Right forelimb (tissue), 1 donor: ENCODE measurements at regions not wholly inside any gene's neighbourhood (a gene's known extent, or its start where the extent isn't known, plus 50 kb on each side); places are given as distances from the start of the nearest gene placed in this dataset.
"Not testable (repeated sequence)": the region's sequence is repeated elsewhere in the genome, so short reads cannot be mapped to it uniquely, and the experiment has no call there.

Experiments
- DNase-seq: peaks from one replicate; pipeline ENCODE4 v3.0.0-alpha.2; 2018

DNA sequence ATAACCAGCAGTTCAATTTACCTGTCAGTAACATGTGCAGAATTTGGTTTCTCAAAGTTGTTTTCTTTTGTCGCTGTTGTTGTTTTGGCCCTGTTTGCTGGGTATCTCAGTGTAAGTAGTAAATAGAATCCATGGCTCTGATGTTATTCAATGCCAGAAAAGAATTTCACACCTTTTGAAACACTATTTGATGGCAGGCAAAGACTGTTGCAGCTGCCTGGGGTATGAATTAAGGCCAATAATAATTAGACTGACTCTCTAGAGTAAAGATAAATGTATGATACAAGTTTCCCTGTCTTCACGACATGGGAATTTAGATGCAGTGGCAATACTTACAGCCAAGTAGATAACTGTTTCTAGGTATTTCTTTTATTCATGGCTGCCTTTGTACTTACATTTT is 281.4 kb downstream of the CD83 start:
- no peak for DNase-seq

DNA sequence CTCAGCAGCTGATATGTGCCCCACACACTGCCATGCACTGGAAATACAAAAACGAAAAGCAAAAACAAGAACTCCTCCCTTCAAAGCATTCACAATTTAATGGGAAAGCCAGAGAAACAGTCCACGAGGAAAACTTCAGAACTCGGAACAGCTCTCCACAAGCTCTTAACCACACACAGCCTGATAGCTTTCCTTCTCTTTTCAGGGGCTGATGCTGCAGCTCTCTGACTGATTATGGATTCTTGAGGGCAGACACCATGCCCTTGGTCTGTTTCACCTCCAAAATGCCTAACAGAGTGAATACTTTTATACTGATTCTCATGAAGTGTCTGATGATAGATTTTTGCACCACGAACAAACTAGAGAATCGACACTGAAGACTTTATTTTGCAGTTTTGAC is 282.1 kb downstream of the CD83 start:
- no peak for DNase-seq

DNA sequence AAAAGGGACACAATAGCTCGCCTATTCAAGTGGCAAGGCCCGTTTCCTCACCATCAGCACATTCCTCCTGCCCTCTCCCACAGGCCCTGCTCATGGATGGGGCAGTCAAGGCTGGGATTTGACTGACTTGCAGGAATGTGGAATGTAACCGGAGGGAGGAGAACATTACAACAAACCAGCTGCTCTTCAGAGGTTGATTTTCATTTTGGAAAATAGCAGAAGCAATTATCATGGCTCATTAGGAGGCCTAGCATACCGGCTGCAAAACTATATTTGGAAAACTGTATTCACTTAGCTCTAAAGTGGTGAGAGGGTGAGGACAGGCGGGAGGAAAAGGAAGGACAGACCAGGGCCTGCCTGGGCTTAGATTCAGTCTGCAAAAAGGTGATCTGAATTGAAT is 283.7 kb downstream of the CD83 start:
- DNase-seq, result no peak

DNA sequence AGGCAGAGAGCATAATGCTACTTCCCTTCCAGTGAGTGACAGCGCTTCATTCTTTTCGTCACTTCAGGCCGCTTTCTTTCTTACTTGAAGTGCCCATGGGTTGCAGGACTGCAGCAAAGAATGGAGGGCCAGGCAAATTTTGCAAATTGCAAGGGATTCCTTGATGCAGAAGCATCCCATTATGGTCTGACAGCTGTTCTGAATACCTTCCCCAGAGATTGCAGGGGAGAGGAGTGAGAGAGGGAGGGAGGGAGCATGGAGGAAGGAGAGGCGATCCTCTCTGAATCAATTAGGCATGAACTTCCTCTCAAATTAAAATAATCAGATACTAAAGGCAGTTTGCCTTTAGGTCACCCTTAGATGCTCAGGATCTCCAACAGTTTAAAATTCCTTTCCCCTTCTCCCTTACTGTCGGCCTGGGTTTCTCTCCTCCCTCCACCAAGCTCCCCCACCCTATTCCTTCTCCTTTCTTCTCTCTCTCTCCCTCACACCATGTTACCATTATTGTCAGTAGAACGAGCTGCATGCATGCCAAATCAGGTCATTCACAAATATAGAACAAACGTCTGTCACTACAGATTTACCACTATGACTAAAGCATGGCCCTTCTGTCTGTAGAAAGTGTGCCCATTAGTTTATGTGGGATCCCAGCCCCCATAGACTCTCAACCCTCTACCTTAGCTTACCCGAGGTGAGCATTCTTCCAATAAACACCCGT is 289.2 kb downstream of the CD83 start:
- DNase-seq, result no peak

DNA sequence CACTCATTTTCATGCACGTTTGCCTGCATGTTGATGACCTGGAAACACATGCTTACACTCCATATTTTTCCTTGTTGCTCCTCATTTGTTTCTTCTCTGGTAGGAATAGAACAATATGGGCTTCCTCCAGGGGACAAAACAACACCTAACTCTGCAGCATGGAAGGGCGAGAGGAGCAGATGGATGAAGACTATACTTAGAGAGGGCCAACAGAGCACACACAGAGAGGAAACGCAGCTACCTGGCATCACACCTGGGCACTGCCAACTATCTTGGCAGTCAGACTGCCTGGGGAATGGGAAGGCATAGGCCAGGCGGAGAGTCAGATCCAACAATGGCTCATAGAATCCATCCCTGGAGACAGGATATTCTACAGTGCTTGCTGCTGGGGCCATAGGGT is 290.9 kb downstream of the CD83 start:
- no peak for DNase-seq

DNA sequence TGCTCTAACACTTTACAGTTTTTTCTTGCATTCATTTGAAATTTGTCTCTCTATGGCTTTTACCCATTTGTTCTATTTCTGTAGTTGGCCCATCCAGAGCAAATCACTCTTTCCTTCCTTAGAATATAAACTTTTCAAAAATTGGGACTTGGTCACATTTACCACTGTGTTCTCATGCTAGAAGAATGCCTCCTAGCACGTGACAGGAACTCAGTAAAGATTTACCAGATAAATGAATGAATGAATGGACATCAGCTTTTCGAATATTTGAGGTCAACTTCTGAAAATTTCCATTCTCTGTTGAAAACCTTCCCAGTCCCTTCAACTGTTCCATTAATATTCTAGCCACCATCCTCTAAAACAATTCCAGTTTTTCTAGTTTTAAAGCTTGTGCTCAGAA is 294.5 kb downstream of the CD83 start:
- DNase-seq, result no peak

DNA sequence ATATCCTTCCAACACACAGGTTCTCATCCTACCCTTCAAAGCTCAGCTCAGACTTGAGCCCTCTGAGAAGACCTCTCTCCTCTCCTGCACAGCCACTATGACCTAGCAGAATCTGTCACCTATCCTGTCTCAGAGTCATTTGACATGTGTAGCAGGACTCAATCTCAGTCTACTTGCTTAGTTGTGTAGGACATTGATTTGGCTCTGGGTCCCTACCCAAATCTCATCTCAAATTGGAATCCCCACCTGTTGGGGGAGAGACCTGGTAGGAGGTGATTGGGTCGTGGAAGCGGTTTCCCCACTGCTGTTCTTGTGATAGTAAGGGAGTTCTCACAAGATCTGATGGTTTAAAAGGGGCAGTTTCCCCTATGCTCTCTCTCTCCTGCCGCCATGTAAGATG is 297.9 kb downstream of the CD83 start:
- no peak for DNase-seq

DNA sequence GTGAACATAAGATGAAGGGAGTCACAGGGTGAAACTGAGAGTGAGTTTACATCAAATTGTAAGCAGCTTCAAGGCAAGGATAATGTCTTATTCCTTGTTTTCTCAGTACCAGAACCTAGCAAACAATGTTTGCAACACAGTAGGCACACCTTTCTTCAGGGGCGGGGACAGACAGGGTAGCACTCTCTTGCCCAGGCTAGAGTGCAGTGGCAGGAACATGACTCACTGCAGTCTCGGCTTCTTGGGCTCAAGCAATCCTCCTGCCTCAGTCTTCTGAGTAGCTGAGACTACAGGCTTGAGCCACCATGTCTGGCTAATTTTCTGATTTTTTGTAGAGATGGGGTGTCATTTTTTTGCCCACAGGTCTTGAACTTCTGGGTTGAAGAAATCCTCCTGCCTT is 299.8 kb downstream of the CD83 start:
- no peak for DNase-seq

DNA sequence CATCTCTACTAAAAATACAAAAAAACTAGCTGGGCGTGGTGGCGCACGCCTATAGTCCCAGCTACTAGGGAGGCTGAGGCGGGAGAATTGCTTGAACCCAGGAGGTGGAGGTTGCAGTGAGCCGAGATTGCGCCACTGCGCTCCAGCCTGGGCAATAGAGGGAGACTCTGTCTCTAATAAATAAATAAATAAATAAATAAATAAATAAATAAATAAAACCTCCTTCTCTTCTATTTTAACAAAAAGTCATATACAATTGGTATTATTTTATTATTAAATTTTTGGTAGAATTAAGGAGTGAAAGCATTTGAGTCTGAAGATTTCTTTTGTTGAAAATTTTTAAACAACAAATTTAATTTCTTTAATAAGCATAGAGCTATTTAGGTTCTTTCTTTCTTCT is 301.7 kb downstream of the CD83 start:
- DNase-seq, result not testable (repeated sequence)

DNA sequence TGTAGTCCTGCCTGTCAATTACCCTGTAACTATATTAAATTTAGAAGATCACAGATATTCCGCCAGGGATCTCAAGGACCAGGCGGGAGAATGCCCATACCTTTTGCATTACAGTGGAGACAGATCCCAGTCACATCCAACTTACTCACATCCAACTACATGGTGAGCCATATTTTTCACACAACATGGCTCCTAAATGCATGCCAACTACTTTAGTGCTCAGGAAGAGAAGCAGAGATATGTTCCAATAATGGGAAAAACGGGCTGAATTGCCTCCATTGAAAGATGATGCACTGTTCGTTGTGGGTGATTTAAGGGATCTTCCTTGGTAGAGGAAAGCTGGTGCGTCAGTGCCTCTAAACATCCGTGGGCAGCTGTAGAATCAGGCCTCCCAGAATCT is 304.5 kb downstream of the CD83 start:
- DNase-seq, result no peak

DNA sequence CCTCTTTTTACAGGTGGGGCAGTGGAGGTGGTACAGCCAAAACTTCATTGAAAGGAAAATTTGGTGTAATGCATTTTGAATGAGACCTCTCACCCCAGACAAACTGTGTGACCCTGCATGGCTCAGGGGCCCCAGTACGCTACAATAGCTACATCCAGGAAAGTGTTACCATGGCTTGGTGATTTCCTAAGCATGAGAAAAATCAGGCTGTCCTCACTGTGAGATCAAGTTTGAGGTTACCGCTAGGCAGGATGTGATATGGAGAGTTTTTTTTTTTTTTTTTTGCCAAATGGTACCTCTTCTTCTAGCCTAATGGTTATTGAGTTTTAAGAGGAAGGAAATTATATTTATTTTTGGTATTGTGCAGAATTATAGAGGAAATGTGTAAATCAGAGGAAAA is 305.3 kb downstream of the CD83 start:
- no peak for DNase-seq

DNA sequence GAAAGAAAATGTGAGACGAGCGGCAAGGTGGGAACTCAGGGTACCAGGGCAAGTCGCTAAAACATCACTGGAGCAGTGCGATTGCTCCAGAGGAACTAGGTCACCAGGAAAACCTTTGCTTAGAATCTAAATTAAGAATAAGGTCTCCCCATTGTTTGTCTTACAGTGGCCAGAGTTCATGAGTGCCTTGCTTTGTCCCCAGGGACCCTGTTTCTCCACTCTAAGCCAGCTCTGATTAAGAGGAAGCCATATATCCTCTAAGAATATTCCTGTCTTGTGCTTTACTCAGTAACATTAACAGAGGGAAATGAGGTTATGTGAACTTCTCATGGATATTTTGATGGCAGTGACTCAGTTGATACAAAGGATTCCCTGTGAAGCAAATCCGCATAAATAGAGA is 305.8 kb downstream of the CD83 start:
- DNase-seq, result no peak

DNA sequence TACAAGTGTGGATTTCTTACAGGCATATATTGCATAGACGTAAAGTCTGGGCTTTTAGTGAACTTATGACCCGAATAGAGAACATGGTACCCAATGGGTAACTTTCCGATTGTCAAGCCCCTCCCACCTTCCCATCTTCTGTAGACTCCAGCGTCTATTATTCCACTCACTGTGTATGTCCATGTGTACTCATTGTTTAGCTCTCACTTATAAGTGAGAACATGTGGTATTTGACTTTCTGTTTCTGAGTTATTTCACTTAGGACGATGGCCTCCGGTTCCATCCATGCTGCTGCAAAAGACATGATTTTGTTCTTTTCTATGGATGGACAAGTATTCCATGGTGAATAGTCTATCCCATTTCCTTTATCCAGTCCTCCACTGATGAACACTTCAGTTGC is 306.4 kb downstream of the CD83 start:
- DNase-seq, result no peak

DNA sequence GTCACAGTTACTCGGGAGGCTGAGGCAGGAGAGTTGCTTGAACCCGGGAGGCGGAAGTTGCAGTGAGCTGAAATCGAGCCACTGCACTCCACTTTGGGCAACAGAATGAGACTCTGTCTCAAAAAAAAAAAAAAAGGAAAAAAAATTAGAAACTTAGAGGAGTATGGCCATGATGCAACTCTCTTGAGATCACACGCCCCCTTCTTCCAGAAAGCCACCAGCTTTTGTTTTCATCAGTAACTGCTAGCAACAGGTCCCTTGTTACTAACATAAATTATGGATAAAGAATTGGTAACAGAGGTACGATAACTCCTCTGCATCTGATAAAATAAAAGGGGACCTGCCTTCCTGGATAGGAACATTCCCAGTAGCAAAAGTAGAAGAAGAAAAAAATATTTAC is 308.2 kb downstream of the CD83 start:
- no peak for DNase-seq

DNA sequence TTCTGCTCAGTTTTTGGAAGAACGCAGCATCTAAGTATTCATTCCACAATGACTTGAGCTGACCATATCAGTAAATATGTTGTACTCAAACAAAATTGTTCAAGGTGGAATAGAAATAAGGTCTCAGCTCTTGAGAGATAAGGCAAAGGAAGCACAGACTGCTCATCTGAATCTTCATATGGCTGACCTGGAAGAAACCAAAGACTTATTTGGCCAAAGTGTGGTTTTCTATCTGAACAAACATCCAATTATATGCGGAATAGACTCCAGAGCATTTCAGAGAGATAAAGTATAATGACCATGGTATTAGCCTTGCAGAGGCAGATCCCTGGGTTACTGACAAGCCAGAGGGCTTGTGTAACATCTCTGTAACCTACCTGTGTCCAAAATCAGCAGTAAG is 308.7 kb downstream of the CD83 start:
- no peak for DNase-seq

DNA sequence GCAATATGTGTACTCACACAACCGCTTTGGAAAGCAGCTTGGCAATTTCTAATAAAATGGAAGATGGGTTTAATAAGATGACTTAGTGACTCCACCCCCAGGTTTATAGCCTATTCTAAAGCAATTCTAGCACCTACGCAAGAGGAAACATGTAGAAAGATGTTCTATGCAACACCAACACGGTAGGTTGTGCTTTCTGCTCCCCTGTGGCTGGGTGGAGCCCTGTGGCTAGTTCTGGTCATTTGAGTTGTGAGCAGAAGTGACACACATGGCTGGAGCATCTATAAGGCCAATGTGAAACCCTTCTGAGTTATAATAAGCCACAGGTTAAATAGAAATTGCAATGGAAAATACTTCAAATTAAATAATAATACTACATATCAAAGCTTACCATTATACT is 310.7 kb downstream of the CD83 start:
- DNase-seq, result no peak

DNA sequence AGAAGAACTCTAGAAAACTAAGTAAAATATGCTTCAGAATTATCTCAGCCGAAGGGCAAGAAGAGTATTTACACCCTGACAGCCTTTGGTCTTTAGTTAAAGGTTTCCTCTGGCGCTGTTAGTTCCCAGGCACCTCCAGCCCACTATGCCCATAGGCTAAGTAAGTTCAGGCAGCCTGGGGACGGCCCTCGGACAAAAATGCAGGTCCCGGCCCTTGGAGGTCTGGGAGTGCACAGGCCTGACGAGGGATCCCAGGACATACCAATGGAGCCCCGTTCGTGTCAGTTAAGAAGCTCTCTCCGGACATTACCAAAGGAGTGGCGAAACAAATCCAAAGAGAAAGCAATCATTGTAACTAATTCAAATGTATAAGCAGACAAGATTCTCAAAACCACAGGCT is 311.8 kb downstream of the CD83 start:
- no peak for DNase-seq

DNA sequence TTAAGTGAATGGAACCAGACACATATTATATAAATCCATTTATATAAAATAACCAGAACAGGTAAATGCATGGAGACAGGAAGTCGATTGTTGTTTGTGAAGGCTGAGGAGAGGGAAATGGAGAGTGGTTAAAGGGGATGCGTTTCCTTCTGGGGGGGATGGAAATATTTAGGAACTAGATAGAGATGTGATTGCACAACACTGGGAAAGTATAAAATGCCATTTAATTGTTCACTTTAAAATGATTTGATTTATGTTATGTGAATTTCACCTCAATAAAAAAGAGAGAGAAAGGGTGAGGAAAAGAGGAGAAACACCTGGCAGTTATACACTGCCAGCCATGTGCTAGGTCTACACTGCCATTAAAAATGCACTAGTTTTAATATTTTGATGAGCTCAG is 312.6 kb downstream of the CD83 start:
- no peak for DNase-seq

DNA sequence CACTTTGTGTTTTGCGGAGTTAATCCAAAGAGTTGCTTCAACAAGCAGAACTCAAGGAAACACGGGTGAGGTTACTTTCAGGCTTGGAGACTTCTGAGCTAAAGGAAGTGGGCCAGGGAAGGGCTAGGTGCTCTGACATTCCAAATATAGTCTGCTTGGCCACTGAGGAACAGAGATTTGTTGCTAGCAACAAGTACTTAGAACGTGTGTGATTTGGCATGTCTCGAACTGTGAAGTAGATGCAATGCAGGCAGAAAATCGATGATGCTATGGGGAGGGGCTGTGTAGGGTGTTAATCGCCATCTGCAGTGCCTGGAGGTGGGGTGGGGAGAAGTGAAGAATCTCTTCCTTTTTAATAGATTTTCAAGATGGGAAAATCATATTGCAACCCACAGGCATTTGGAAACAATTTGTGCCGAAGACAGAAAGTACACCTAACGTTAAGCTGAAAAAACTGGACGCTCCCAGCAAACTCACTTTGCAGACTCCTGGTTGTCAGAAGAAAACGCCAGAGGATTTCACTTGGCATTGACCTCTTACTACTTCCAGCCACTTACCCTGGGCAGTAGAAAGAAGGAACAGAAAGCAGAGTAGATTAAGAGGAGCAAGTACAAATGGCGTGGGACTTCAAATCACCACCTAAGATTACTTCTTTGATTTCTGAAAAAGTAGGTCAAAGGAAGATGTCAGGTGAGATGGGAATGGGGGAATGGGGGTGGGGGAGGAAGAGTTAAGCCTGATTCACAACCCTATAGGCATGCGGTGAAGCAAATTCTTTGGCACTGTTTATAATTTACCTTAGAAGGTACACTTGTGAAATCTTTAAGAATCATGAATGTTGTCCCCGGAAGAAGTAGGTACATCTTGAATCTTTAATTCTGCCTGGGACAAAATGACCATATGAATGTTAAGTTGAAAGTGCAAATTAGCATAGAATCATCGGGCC is 314.1 kb downstream of the CD83 start:
- peak; percentile 70 for DNase-seq

DNA sequence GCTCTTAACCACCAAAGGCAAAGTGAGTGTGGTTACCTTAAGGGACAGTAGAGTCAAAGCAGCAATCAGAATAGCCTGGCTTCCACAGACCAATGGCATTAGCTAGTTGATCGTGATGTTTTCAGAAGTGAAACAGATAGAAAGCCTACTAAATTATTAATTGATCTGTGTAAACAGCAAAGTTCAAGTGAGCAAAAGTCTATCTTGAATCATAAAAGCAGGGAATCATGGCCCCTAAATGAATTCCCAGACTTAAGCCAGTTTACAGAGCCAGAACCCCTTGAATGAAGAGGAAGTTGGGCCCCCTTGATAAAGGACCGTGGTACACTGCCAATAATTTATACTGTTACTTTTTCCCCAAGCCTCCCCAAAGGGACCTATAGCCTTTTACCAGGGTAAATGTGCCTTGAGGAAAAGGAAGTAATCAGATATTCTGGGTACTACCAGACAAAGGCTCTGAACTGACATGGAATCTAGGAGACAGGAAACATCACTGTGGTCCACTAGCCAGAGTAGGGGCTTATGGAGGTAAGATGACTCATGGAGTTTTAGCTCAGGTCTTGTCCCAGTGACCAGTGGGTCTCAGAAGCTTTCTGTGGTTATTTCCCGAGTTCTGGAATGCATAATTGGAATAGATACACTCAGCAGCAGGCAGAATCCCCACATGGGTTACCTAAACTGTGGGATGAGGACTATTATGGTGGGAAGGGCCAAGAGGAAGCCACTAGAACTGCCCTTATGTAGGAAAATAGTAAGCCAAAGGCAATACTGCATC is 317.5 kb downstream of the CD83 start:
- DNase-seq, result no peak

DNA sequence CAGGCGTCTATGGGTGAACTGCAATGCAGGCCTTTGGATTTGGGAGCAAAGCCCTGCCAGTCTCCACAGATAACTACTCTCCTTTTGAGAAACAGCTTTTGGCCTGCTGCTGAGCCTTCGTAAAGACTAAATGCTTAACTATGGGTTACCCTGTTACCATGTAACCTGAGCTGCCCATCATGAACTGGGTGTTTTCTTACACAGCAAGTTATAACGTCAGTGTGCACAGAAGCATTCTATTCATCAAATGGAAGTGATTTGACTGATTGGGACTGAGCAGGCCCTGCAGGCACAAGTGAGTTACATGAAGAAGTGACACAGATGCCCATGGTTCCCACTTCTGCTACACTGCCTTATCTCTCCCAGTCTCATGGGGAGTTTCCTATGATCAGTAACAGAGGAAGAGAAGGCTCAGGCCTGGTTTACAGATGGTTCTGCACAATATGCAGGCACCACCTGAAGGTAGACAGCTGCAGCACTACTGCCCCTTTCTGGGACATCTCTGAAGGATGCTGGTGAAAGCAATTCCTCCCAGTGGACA is 319.1 kb downstream of the CD83 start:
- no peak for DNase-seq

DNA sequence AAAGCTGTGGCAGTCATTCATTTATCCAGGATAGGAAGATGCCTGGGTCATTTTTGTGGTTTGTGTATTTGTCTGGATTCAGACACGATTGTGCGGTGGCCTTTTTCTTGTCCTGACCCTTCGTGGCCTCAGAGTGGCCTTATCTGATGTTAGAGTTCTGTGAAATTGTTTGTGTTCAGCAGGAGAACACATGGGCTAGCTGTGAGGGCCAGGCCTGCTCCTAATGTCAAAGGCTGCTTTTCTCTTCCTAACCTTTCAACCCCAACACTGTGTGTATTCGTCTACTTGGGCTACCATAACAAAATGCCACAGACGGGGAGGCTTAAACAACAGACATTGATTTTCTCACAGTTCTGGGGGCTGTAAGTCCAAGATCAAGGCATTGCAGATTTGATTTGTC is 321.8 kb downstream of the CD83 start:
- no peak for DNase-seq

DNA sequence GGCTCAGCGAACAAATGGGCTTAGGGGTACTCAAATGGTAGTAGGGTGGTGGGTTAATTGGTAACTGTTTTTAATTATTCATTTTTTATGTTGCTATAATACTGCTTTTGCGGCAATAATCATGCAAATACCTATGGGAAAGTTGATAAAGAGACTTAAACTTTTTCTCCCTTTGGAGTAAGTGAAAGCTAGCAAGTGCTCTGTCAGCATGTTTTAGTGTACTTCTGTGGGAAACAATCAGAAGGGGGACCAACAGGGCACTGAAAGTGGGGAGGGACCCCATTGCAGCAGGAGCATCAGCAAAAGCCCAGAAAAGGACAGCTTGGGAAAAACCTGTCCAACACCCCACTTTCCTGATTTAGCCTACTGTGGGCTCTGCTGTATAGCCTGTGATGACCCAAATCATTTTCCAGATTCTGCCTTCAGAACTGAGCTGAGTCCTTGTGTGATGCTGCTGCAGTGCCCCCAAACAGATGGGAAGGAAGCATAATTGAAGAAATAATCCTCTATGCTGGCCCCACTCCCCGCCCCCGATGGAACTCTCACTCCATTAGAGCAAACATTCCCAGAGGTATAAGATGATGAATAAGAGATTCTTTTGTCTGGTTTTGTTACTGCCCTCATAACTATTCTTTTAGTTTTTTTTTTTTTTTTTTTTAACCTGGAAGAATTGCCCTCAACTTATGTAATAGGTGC is 322.8 kb downstream of the CD83 start:
- no peak for DNase-seq
